WERI-Rb-1 (cell line): ENCODE measurements at regions not wholly inside any gene's neighbourhood (a gene's known extent, or its start where the extent isn't known, plus 50 kb on each side); places are given as distances from the start of the nearest gene placed in this dataset.

ENCODE experiments used
- DNase-seq: peaks from one replicate; pipeline ENCODE4 v3.0.0-alpha.2; 2020
- H3K27ac ChIP-seq: fragments of 250-450 bp; sonication (Bioruptor Pico); 2 replicates; pipeline ENCODE4 v1.5.1; 2020; ENCODE audit warnings: mild to moderate bottlenecking, moderate library complexity
- H3K27me3 ChIP-seq: fragments of 250-450 bp; sonication (Bioruptor Pico); 2 replicates; pipeline ENCODE4 v1.5.1; 2021; ENCODE audit warnings: mild to moderate bottlenecking, low read depth, moderate library complexity; ENCODE audit not compliant: insufficient read depth, severe bottlenecking
- H3K36me3 ChIP-seq: fragments of 250-450 bp; sonication (Bioruptor Pico); 2 replicates; pipeline ENCODE4 v1.5.1; 2020; ENCODE audit warnings: mild to moderate bottlenecking, moderate library complexity
- H3K4me3 ChIP-seq: 2 replicates; pipeline ENCODE4 v1.5.1; 2011; ENCODE audit warnings: low read depth, mild to moderate bottlenecking, control low read depth, low read length
- H3K9me3 ChIP-seq: fragments of 250-450 bp; sonication (Bioruptor Pico); 2 replicates; pipeline ENCODE4 v1.5.1; 2021; ENCODE audit warnings: mild to moderate bottlenecking, moderate library complexity; ENCODE audit not compliant: severe bottlenecking
- TF ChIP-seq, protein P1 (sequence below): IDR thresholded peaks from 2 replicates; pipeline ENCODE4 v1.5.1; 2011; ENCODE audit warnings: low read depth, mild to moderate bottlenecking, control low read depth, inconsistent platforms, low read length

DNA sequence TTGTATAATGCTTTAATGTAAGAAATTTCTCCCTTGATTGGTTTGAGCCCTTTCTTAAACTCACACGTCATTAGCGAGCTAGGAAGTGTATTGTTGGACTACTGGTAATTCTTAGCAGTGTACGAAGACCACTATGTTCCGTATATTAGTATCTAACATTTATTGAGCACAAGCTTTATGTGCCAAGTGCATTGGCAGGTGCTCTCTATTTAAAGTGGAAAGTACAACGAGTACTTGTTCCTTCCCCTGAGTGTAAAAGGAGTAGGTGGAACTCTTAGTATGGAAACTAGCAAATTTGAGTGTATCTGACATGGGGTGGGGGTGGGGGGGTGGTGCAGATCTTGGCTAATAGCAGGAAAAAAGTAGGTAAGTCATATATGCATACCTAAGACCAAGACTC, 594.7 kb downstream of the FGF9 start:
- Histone ChIP-seq H3K36me3 (no peaks in the 10 kb centered on the region), H3K4me3 (no peak overlapping the region), H3K27ac (no peak overlapping the region), H3K9me3 (no peaks in the 10 kb centered on the region), H3K27me3 (peaks cover 65% of the 10 kb centered on the region)
- DNase-seq: no peak
- TF ChIP-seq, protein P1, sequence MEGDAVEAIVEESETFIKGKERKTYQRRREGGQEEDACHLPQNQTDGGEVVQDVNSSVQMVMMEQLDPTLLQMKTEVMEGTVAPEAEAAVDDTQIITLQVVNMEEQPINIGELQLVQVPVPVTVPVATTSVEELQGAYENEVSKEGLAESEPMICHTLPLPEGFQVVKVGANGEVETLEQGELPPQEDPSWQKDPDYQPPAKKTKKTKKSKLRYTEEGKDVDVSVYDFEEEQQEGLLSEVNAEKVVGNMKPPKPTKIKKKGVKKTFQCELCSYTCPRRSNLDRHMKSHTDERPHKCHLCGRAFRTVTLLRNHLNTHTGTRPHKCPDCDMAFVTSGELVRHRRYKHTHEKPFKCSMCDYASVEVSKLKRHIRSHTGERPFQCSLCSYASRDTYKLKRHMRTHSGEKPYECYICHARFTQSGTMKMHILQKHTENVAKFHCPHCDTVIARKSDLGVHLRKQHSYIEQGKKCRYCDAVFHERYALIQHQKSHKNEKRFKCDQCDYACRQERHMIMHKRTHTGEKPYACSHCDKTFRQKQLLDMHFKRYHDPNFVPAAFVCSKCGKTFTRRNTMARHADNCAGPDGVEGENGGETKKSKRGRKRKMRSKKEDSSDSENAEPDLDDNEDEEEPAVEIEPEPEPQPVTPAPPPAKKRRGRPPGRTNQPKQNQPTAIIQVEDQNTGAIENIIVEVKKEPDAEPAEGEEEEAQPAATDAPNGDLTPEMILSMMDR: no peak

DNA sequence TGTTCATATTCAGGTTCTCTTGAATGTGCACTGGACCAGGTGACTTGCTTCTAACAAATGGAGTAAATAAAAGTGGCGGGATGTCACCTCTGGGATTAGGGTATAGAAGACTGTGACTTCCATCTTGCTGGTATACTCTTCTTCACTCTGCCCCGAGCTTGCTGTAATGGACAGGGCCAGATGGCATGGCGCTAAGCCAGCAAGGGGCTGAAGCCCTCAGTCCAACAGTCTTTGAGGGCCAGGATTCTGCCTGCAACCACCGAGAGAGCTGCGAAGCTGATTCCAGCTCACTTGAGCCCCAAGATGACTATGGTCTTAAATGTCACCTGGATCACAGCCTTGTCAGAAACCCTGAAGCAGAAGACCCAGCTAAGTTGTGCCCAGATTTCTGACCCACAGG, 600.0 kb downstream of the FGF9 start:
- DNase-seq: no peak
- Histone ChIP-seq H3K36me3 (no peaks in the 10 kb centered on the region), H3K4me3 (no peak overlapping the region), H3K27ac (no peak overlapping the region), H3K27me3 (peaks cover 82% of the 10 kb centered on the region), H3K9me3 (no peaks in the 10 kb centered on the region)
- TF ChIP-seq, protein P1: no peak

DNA sequence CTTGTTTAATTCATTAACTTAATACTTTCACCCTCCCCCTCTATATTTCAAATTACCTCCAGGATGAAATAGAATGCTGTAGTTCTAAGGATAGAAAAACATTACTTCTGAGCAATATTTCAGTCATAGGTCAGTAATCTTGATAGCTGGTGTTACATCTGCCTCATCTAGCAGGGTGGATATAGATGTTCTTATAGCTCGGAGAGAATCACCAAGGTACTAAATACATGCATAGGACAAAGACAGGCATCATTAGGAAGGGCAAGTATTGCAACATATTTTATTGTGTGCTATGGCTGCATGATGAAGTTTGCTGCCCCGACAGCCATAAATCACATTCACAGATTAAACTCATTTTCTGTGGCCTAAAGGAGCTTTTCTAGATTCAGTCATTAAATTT, 601.0 kb downstream of the FGF9 start:
- no peak for DNase-seq
- no peak overlapping the region for H3K27ac ChIP-seq
- H3K36me3 ChIP-seq: no peaks in the 10 kb centered on the region
- no peak overlapping the region for H3K4me3 ChIP-seq
- TF ChIP-seq, protein P1: no peak
- no peaks in the 10 kb centered on the region for H3K9me3 ChIP-seq
- H3K27me3 ChIP-seq: peaks cover 87% of the 10 kb centered on the region

DNA sequence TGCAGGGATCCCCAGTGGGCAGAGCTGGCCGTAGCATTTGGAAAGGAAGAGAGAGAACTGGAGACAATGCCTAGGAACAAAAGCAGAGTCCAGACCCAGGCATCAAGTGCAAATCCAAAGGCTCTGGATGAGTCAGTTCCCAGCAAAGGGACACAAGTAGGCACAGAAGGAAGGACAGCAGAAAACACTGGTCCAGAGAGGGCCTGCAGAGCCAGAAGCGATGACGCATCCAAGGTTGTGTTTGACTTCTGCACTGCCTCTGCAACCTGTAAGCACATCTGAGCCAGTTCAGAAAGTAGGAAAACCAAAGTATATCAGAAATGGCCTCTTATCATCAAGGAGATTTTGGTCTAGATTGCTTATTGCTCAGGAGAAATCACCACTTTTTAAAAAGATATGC, 604.5 kb downstream of the FGF9 start:
- Histone ChIP-seq H3K9me3 (no peaks in the 10 kb centered on the region), H3K4me3 (no peak overlapping the region), H3K36me3 (no peaks in the 10 kb centered on the region), H3K27me3 (peaks cover 92% of the 10 kb centered on the region), H3K27ac (no peak overlapping the region)
- TF ChIP-seq, protein P1: no peak
- no peak for DNase-seq

DNA sequence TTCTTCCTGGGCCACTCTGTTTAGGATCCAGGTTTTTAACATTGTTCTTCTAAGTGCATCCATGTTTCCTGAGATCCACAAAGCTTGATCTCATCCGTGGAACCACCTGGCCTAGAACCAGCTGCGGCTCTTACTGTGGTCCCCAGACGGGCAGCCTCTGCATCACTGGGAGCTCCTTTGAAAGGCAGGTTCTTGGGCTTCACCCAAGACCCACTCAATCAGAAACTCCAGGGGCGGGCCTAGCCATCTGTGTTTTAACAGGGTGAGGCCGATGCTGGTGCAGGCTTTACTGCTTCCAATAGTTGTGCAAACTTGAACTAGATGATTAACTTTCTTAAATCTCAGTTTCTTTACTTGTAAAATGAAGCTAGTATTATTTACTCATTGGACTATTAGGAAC, 605.7 kb downstream of the FGF9 start:
- TF ChIP-seq, protein P1: no peak
- no peaks in the 10 kb centered on the region for H3K36me3 ChIP-seq
- no peak overlapping the region for H3K27ac ChIP-seq
- no peak for DNase-seq
- no peak overlapping the region for H3K4me3 ChIP-seq
- H3K27me3 ChIP-seq: peaks cover 96% of the 10 kb centered on the region
- H3K9me3 ChIP-seq: no peaks in the 10 kb centered on the region

DNA sequence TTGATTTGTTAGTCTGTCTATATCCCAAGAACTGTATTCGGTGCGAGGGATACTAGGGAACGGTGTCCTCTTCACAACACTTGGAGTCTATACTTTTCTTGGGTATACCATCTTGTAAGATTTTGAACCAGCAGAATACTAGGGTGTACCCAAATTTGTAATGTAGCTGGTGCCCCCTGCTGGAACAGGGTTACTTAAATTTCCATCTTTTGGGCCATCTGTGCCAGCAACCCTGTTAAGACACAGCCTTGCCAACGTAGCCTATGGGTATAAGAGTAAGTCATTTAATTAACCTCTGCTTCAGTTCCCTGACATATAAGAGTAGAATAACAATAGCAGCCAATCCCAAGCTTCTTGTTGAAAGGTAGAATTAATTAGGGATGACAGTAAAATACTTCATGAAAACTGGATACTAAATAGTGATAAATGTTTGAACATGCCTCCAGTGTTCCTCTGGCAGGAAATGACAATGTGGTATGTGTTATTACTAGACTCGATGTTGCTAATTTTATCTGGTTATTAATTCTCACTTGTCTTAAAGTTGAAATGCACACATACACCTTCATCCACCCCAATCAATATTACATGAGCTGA, 607.6 kb downstream of the FGF9 start:
- DNase-seq: no peak
- no peak overlapping the region for H3K4me3 ChIP-seq
- H3K9me3 ChIP-seq: no peaks in the 10 kb centered on the region
- TF ChIP-seq, protein P1: no peak
- no peak overlapping the region for H3K27ac ChIP-seq
- H3K27me3 ChIP-seq: peaks cover 96% of the 10 kb centered on the region
- no peaks in the 10 kb centered on the region for H3K36me3 ChIP-seq
